Left lung (tissue), 4 donors: ENCODE measurements at regions not wholly inside any gene's neighbourhood (a gene's known extent, or its start where the extent isn't known, plus 50 kb on each side); places are given as distances from the start of the nearest gene placed in this dataset.

Source experiments
- ATAC-seq: fragments of 200-7000 bp; cut with Tn5 transposase; one replicate; pipeline ENCODE4 v1.9.1; 2020; ENCODE audit warnings: moderate library complexity
- DNase-seq, 4 donors: peaks; one replicate each; pipeline ENCODE4 v3.0.0-alpha.2; 2013 to 2020
- H3K27ac ChIP-seq, 2 donors: fragments of 200-600 bp; sonication (generic) in 1 of 2; one replicate each; pipeline versions ENCODE4 v1.5.0 to v1.8.0; 2020 to 2021
- H3K27me3 ChIP-seq, 2 donors: fragments of 200-600 bp; sonication (generic) in 1 of 2; one replicate each; pipeline versions ENCODE4 v1.5.0 to v1.8.0; 2020 to 2021
- H3K36me3 ChIP-seq, 2 donors: fragments of 200-600 bp; sonication (generic) in 1 of 2; one replicate each; pipeline versions ENCODE4 v1.5.0 to v1.8.0; 2020 to 2021
- H3K4me1 ChIP-seq, 2 donors: fragments of 200-600 bp; one replicate each; pipeline ENCODE4 v1.8.0; 2021
- H3K4me3 ChIP-seq, 2 donors: fragments of 200-600 bp; sonication (generic) in 1 of 2; one replicate each; pipeline versions ENCODE4 v1.5.0 to v1.8.0; 2020 to 2021; ENCODE audit warnings: mild to moderate bottlenecking in 1 of 2
- H3K9me3 ChIP-seq, 2 donors: fragments of 200-600 bp; sonication (generic) in 1 of 2; one replicate each; pipeline versions ENCODE4 v1.5.0 to v1.8.0; 2020 to 2021
- CTCF ChIP-seq, 2 donors: fragments of 200-600 bp; sonication (generic) in 1 of 2; IDR thresholded peaks; one replicate each; pipeline versions ENCODE4 v1.5.0 to v1.8.0; 2021; ENCODE audit warnings: antibody characterized with exemption in 2 of 2
- intact Hi-C, 2 donors: fragments of 100-400 bp; cut with DNase I; formaldehyde crosslinking; loops; one replicate each; pipeline versions ENCODE4 v1.11.2 to v1.14.2; 2022
- donor health status: DM: no; HTN: yes; CAD: no.
- donor health status: DM: no; HTN: no; CAD: no.

GRCh38 chr6:138586638-138587037 is 87.3 kb upstream of the NHSL1 start:
- Histone ChIP-seq H3K27me3 (no peaks in the 10 kb centered on the region), H3K36me3 (no peaks in the 10 kb centered on the region), H3K27ac (no peak overlapping the region), H3K4me1 (peaks cover 0 to 6% of the 10 kb centered on the region in 2 donors), H3K4me3 (no peak overlapping the region), H3K9me3 (no peaks in the 10 kb centered on the region)
- DNase-seq = no peak
- no peak for TF ChIP-seq CTCF (IDR thresholded peaks at IDR 0.05)
- intact Hi-C loops = no loop called here
- ATAC-seq = no peak

GRCh38 chr6:138588805-138589434 is 89.6 kb upstream of the NHSL1 start:
- Histone ChIP-seq H3K4me1 (peaks cover 0 to 23% of the 10 kb centered on the region in 2 donors), H3K36me3 (no peaks in the 10 kb centered on the region), H3K27ac (no peak overlapping the region), H3K4me3 (no peak overlapping the region), H3K27me3 (no peaks in the 10 kb centered on the region), H3K9me3 (no peaks in the 10 kb centered on the region)
- intact Hi-C loops = no loop called here
- DNase-seq (peak in 2 of 4 donors; percentile 67 to 79), ATAC-seq (peak; percentile 74)
- peak; percentile 91 to 93 for TF ChIP-seq CTCF (IDR thresholded peaks at IDR 0.05)

- H3K9me3 ChIP-seq = no peaks in the 10 kb centered on the region
- ATAC-seq (peak; percentile 65), DNase-seq (peak in 2 of 4 donors; percentile 58 to 72)
- H3K4me1 ChIP-seq = peaks cover 0 to 27% of the 10 kb centered on the region in 2 donors
- no peaks in the 10 kb centered on the region for H3K27me3 ChIP-seq
- intact Hi-C loops = loop anchor here (5.0 to 10.0 kb wide), 2 partner anchors 174 to 176 kb away; no protein-coding TSS in a partner anchor
- H3K36me3 ChIP-seq = no peaks in the 10 kb centered on the region
- H3K4me3 ChIP-seq = no peak overlapping the region
- no peak overlapping the region for H3K27ac ChIP-seq
- TF ChIP-seq CTCF (IDR thresholded peaks at IDR 0.05) = peak; percentile 85 to 89
These were observed 91.8 kb upstream of the NHSL1 start for GRCh38 chr6:138590796-138591709.

GRCh38 chr6:138592749-138593123 is 93.4 kb upstream of the NHSL1 start:
- Histone ChIP-seq H3K9me3 (no peaks in the 10 kb centered on the region), H3K27me3 (no peaks in the 10 kb centered on the region), H3K27ac (peak overlapping the region; percentile 72 to 82), H3K4me3 (no peak overlapping the region), H3K36me3 (no peaks in the 10 kb centered on the region), H3K4me1 (peaks cover 0 to 27% of the 10 kb centered on the region in 2 donors)
- DNase-seq (no peak), ATAC-seq (no peak)
- TF ChIP-seq CTCF (IDR thresholded peaks at IDR 0.05) = no peak
- intact Hi-C loops = loop anchor here (5.0 to 10.0 kb wide), 2 partner anchors 172 to 175 kb away; no protein-coding TSS in a partner anchor
